A204.1 (cell line): ENCODE measurements at regions not wholly inside any gene's neighbourhood (a gene's known extent, or its start where the extent isn't known, plus 50 kb on each side); places are given as distances from the start of the nearest gene placed in this dataset.

Source experiments
- FAIRE-seq: peaks from 2 replicates; lab custom pipeline; 2012; peaks lifted over from hg19 to GRCh38; lab: Jason Lieb, UNC

GRCh38 chr16:65789161-65789945 is 577.1 kb upstream of the CDH5 start:
- no peak for FAIRE-seq

- FAIRE-seq, result no peak
Measured at GRCh38 chr16:65788434-65789140, 577.9 kb upstream of the CDH5 start.

- FAIRE-seq, result no peak
Measured at GRCh38 chr16:65787921-65788320, 578.6 kb upstream of the CDH5 start.

GRCh38 chr16:65786916-65787315 is 579.6 kb upstream of the CDH5 start:
- FAIRE-seq, result no peak

GRCh38 chr16:65783709-65784474 is 582.6 kb upstream of the CDH5 start:
- FAIRE-seq, result no peak

GRCh38 chr16:65782611-65783600 is 583.6 kb upstream of the CDH5 start:
- no peak for FAIRE-seq

- no peak for FAIRE-seq
Measured at GRCh38 chr16:65781855-65782254, 584.6 kb upstream of the CDH5 start.

GRCh38 chr16:65781363-65781762 is 585.1 kb upstream of the CDH5 start:
- FAIRE-seq, result no peak

- no peak for FAIRE-seq
Measured at GRCh38 chr16:65779201-65779600, 587.3 kb upstream of the CDH5 start.

GRCh38 chr16:65776639-65777183 is 589.8 kb upstream of the CDH5 start:
- FAIRE-seq, result no peak

- FAIRE-seq, result no peak
Measured at GRCh38 chr16:65775829-65776228, 590.7 kb upstream of the CDH5 start.

GRCh38 chr16:65774350-65774749 is 592.1 kb upstream of the CDH5 start:
- no peak for FAIRE-seq

GRCh38 chr16:65773301-65773874 is 593.1 kb upstream of the CDH5 start:
- FAIRE-seq, result no peak

- FAIRE-seq, result no peak
Measured at GRCh38 chr16:65772134-65772732, 594.3 kb upstream of the CDH5 start.

GRCh38 chr16:65771707-65772106 is 594.8 kb upstream of the CDH5 start:
- FAIRE-seq, result no peak

GRCh38 chr16:65770752-65771151 is 595.7 kb upstream of the CDH5 start:
- no peak for FAIRE-seq

GRCh38 chr16:65769776-65770438 is 596.6 kb upstream of the CDH5 start:
- no peak for FAIRE-seq

GRCh38 chr16:65769055-65769465 is 597.4 kb upstream of the CDH5 start:
- no peak for FAIRE-seq

- FAIRE-seq, result no peak
Measured at GRCh38 chr16:65767125-65767524, 599.4 kb upstream of the CDH5 start.

GRCh38 chr16:65763640-65764305 is 602.7 kb upstream of the CDH5 start:
- FAIRE-seq, result no peak
